Loucy (cell line): ENCODE measurements at regions not wholly inside any gene's neighbourhood (a gene's known extent, or its start where the extent isn't known, plus 50 kb on each side); places are given as distances from the start of the nearest gene placed in this dataset.

Experiments used
- EZH2phosphoT487 ChIP-seq: fragments of 200-600 bp; IDR thresholded peaks from 2 replicates; pipeline ENCODE4 v1.6.1; 2018; ENCODE audit warnings: antibody characterized with exemption, mild to moderate bottlenecking, moderate library complexity, borderline replicate concordance
- TF ChIP-seq, protein P1 (sequence below): fragments of 200-600 bp; sonication (generic); conservative IDR thresholded peaks from 2 replicates; pipeline ENCODE4 v1.5.1; 2014; ENCODE audit warnings: mild to moderate bottlenecking, antibody characterized with exemption, low read length

DNA sequence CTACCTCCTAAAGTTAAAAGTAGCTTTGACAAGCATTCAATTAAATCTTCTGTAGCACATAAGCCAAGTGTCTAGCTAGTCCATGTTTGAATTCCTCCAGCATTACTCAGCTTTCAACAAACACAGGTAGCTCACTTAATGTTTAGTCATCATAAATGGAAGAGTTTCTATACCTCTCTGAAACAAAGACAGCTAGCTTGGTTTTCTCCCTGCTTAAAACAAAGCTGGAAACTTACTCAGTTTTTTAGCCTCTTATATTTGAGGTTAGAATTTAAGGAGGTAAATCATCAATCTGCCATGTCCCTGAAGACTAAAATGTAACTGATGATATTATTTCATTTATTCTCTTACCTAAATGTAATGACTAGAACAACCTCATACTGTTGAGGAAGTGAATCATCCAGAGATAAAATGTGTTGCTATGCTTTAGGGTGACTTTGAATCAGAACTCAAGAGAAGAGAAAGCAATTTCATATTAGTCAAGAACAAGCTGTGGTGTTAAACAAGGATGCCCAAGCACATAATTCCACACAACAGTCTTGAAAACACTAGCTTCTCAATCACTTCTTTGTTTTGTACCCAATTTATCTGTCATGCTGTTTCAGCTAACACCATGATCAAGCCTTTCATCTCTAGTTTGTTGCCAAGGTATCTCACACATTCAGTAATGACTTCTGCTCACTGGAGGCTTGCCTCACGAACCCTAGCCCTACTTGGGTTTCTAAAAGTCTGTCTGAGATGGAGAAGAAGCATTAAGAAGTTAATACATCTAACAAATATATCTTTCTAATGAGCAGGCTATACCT is 251.9 kb downstream of the EPM2A start:
- TF ChIP-seq, protein P1, sequence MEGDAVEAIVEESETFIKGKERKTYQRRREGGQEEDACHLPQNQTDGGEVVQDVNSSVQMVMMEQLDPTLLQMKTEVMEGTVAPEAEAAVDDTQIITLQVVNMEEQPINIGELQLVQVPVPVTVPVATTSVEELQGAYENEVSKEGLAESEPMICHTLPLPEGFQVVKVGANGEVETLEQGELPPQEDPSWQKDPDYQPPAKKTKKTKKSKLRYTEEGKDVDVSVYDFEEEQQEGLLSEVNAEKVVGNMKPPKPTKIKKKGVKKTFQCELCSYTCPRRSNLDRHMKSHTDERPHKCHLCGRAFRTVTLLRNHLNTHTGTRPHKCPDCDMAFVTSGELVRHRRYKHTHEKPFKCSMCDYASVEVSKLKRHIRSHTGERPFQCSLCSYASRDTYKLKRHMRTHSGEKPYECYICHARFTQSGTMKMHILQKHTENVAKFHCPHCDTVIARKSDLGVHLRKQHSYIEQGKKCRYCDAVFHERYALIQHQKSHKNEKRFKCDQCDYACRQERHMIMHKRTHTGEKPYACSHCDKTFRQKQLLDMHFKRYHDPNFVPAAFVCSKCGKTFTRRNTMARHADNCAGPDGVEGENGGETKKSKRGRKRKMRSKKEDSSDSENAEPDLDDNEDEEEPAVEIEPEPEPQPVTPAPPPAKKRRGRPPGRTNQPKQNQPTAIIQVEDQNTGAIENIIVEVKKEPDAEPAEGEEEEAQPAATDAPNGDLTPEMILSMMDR, result no peak
- TF ChIP-seq EZH2phosphoT487, result no peak
